ENCODE measurements at regions not wholly inside any gene's neighbourhood (a gene's known extent, or its start where the extent isn't known, plus 50 kb on each side); places are given as distances from the start of the nearest gene placed in this dataset.
"Not testable (repeated sequence)": the region's sequence is repeated elsewhere in the genome, so short reads cannot be mapped to it uniquely, and the experiment has no call there.

DNA sequence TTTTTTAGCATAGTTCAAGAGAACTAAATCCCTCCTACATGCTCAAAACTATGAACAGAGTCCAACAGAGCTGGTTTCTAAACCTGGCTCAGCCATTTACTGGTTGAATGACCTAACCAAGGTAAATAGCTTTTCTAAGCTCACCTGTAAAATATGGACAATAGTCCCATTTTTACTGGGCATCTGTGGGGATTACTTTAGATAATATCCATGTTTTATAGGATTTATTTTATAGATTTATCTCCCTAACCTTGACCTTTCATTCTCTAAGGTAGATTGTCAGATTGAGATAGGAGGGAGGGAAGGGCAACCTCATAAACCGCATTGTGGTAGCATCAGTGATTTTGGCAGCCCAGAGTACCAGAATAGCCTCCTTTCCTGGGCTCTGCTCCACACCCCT lies 178.5 kb upstream of the TOX3 start:
- DNase-seq, result no peak

DNA sequence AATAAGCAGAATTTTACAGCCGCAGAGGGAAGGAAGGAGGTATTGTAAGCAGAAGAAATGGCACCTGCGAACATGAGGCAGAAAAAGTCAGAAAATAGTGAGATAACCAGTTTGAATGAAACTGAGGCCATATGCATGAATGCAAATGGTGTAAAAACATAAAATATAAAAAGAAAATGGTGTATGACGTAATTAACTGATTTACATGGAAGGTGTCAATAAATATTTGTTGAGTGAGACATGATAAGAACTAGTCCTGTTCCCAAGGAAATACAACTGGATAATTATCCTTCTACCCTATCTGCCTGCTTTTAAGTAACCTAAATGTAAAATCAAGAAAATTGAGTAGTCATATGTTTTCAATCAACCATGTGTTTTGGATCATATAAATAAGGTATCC lies 178.1 kb upstream of the TOX3 start:
- no peak for DNase-seq

DNA sequence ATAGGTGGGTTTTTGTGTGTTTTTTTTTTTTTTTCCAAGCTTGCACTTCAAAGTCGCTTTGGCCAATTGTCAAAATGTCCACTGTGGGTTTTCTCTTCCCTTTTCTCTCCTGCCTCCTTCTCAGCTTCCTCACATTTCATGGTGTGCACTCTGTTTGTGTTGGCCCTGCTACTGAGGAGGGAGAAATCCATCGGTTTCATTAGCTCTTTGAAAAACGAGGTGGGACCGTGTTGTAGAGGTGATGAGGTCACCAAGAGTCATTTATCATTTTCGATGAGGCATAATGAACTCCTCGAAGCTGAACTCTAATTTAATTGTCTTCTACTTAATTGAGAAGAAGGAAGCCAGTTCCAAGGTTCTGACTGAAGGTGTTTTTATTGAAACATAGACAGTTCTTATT lies 174.4 kb upstream of the TOX3 start:
- DNase-seq, result no peak

DNA sequence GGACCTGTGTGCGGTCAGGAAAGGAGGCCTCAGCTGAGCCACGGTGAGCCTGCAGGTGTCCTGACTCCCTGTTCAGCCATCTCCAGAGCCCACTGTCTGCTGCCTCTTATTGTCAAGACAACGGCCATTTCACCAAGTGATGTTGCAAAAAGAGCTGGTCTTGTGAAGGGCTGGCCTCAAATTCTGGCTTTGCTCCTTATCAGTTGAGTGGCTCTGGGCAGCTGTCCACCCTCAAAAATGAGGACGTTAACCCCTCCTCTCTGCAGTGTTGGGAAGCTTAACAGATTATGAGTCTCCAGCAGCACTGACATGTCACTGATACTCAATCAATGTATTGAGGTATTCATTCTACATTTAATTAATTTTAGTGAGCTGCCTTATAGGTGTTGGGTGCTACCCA lies 171.1 kb upstream of the TOX3 start:
- DNase-seq, result no peak

DNA sequence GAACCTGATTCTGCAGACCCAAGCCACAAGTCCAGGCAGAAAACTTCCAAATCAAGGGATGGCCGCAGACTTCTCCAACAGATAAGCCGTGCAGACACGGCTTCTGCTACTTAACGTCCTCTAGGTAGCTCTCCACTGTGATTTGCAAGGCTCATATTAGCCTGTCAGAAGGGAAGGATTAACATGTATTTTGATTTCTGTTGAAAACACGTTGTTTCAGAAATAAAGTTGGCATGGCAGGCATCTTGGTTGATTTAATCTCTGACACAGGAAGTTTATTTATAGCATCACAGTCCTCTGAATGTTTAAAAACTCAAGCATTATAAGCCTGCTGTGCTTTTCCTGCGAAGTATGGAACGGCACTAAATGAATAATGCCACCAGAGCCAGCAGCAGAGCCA lies 166.8 kb upstream of the TOX3 start:
- DNase-seq, result no peak

DNA sequence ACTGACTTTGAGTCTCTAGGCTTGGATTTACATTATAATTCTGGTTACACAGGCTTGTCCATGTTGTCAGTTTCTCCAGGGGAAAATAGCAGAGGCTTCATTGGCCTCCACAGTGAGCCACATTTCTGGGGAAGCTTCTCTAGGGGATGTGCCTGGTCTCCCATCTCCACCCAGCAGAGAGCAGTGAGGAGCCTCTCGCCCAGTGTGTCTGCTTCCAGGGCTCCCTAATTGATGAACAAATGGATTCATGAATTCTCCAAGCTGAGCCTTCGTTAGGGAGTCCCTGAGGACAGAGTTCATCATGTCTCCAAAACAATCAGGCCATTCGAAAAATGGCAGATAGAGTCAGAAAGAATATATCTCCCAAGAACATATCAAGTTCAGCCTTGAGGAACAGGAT lies 162.4 kb upstream of the TOX3 start:
- no peak for DNase-seq

DNA sequence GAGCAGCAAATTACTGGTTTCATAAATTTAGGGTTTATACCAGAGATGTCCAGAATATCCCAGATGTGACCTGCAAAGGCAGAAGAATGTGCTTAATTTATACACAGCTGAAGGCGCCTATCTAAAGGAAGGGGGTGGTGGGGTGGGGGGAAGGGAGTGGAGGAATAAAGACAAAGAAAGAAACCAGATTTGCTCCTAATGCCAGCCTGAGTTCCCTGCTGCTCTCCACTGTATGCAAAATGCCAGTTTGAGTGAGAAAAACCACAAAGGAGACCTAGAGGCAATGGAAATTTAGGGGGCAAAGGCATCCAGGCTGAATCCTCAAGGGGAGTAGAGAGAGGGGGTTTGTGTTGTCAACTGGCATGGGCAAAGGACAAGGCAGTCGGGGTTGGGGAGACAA lies 161.5 kb upstream of the TOX3 start:
- DNase-seq, result no peak

DNA sequence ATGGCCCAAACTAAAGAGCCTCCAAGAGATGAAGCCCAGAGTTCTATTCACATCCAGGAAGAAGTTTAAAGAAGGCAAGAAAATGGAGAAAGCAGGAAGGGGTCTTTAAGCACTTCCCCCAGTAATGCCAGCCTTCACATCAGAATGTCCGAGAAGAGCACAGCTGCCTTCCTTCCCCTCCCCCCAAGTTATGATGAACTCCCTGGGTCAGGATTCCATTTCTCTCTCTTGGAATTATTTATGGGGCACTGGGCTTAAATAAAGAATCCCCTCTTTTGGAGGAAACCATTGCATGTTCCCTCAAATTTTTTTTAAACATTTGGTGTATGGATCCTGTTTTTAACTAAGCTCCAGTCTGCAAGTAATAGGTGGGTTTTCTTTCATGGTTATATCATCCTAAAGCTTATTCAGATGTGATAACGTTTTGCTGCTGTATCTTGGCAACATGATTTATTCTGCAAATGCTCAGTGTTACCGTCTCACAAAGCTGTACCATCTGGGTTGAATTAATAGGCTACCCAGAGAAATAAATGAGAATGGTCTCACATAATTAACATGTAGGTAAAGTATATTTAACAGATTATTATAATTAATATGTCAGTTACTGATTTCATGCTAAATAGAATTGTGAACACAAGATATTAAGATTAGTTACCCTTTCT lies 160.9 kb upstream of the TOX3 start:
- DNase-seq, result no peak

DNA sequence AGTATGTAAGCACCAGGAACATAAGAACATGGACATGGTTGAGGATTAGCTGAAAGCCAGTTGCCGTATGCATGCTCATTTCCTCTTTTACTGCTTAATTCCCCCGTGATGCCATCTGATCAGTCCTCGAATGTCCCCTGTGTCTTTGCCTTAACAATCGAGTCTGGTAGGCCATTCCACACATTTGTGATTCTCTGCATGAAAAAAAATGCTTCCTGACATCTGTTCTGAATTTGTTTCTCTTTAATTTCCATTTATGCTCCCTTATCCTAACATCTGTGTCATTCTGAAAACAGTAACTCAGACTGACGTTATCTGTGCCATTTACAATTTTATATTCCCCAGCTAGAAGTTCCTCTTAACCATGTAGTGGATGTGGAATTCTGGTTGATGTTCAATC lies 158.2 kb upstream of the TOX3 start:
- DNase-seq, result no peak

DNA sequence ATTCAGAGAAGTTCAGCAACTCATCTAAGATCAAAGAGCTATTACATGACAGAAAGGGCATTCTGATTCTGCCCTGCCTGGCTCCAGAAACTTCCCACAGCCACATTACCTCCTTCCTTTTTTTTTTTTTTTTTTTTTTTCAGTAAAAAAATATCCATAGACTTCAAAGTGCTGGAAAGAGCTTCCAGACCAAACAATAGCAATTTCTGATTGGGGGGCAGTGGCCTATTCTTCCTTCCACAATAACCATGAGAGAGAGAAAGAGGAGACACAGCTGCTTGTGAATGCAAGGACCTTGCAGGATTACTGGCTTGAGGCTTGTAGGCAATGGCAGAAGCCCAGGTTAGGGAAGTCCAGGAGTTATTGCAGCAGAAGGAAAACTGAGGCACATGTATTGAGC lies 151.0 kb upstream of the TOX3 start:
- DNase-seq, result no peak

DNA sequence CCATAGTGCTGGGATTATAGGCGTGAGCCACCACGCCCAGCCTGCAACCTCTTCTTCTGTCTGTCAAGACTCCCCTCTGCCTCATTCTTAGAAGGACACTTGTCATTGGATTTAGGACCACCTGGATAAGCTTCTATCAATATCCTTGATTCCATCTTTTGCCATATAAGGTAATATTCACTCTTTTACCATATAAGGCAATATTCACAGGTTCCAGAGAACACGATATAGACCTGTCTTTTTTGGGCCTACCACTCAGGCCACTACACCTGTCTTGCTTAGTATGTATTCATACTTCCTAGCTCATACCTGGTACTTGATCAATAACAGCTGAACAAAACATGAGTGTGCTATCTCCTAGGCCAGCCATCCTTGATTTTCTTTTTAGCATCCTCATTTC lies 149.2 kb upstream of the TOX3 start:
- no peak for DNase-seq

DNA sequence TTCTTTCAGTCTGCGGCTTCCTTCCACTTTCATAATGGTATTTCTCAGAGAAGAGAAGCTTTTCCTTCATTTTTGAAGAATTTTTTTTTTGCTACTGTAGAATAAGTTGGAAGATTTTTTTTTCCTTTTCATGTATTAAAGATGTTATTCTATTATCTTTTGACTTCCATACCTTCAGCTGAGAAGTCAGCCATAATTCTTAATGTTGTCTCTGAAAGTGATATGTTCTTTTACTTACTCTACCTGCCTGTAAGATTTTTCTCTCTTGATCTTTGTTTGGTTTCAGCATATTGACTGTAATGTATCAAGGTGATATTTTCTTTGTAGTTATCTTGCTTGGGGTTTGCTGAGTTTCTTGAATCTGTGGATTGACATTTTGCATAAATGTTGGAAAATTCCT lies 143.5 kb upstream of the TOX3 start:
- no peak for DNase-seq

DNA sequence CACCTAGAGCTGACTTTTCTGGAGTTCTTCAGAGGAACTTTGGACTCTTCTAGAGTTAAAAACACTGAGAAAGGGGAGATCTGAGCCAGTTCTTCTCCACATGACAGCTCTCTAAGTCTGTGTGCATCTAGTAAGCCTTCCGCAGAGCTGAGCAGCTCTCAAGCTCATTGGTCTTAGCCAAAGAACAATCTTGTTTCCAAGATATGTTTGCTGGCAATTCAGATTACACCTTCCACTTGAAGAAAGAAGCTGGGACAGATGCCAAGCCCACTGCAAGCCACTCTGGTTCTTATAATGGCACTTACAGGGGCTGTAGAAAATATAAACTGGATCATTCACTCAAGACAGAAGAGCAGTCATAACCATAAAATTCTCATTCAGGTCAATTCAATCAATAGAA lies 134.1 kb upstream of the TOX3 start:
- no peak for DNase-seq

DNA sequence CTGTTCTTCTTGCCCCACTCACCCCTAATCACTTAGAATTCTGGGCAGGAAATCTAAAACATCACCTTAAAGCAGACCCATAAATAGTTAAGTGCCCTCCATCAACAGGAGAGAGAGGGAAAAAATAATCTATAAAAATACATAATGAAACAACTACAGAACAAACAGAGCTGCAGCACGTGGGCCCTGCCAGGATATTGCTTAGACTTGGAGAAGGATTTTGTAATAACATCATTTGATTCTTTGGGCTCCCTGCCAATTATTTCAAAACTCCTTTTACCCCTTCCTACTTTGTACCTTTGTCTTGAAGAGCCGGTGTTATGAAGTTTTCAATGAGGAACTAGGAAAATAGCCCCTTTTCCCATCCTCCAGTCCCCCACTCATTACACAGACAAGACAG lies 130.6 kb upstream of the TOX3 start:
- DNase-seq, result no peak

DNA sequence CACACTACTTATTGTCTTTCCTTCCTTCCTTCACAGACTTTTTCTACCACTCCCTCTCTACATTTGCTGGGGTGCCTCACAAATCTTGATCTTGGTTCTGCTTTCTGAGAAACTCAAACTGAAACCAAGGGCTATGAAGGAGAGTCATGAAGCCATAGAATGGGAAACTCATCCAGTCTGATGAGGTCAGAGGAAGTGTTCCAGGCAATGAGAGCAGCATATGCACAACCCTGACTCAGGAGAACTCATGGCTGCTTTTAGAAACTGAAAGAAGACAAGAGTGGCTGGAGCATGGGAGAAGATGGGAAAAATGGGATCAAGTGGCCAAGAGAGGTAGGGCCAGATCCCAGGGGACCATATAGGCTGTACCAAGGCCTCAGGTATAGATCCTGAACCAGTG lies 130.0 kb upstream of the TOX3 start:
- DNase-seq, result no peak

DNA sequence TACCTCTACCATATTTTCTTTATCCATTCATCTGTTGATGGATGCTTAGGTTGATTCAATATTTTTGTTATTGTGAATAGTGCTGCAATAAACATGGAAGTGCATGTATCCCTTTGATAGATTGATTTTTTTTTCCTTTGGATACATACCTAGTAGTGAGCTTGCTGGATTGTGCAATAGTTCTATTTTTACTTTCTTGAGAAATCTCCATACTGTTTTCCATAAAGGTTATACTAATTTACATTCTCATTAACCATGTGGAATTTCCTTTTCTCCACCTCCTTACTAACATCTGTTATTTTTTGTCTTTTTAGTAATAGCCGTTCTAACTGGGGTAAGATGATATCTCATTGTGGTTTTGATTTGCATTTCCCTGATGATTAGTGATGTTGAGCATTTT lies 124.6 kb upstream of the TOX3 start:
- DNase-seq, result no peak

DNA sequence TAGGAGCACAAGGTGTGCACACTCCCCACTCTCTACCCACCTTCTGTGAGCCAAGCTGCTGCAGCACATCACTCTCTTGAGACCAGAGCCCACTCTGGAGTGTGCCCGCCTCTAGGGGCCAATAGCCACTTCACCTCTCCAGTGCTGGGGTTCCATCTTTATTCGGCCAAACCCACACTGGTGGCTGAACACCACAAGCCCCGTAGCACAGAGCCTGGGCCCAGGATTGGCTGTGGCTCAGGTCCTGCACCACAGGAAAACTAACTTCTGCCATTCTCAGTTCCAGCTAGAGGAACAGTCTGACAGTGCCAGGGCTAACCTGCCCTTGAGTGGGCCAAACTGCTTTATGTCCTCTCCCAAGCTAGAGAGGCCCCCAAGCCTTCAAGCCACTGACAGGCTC lies 111.0 kb upstream of the TOX3 start:
- no peak for DNase-seq

DNA sequence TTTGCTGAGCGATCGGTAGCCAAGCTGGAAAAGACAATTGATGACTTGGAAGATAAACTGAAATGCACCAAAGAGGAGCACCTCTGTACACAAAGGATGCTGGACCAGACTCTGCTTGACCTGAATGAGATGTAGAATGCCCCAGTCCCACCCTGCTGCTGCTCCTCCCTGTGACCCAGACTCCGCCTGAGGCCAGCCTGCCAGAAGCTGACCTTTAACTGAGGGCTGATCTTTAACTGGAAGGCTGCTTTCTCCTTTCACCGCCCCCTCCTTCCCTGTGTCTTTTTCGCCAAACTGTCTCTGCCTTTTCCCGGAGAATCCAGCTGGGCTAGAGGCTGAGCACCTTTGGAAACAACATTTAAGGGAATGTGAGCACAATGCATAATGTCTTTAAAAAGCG lies 109.0 kb upstream of the TOX3 start:
- DNase-seq, result not testable (repeated sequence)

DNA sequence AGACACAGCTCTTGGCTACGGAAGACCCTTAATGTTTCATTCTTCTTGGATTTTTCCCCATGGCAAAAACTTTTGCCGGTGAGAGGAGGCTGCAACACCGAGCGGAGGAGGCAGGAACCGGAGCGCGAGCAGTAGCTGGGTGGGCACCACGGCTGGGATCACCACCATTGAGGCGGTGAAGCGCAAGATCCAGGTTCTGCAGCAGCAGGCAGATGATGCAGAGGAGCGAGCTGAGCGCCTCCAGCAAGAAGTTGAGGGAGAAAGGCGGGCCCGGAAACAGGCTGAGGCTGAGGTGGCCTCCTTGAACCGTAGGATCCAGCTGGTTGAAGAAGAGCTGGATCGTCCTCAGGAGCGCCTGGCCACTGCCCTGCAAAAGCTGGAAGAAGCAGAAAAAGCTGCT lies 108.2 kb upstream of the TOX3 start:
- DNase-seq, result not testable (repeated sequence)

DNA sequence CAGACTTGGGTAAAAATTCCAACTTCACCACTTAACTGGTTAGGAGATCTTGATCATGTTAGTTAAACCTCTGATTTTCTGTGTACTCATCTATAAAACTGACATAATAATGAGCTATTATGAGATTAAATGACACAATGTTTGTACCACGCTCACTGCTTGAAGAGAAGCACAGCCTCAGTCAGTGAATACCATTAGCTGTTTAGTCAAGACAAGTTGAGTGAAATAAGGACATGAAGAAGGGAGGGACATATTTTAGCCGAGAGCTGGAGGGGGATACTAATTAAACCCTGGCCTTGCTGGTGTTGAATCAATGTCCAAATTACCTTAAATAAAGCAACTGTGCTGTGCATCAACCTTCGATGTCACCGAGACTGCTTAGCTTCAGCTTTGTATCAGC lies 105.1 kb upstream of the TOX3 start:
- DNase-seq, result no peak

DNA sequence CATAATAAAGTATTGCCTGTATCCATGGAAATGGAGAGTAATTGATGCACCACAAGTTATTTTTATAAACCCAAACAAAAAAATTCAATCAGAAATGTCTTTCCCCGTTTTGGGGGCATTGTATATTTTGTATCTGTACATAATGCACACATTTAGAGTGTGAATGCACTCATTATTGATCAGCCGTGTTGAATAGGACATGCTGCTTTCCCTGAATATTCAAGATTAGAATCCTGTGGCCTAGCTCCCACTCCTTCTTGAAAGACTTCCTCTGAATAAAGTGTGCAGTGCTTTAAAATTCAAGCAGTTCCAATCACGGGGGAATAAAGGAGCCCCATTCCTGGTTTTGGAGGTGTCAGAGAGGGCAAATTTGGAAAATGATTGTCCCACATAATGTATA lies 103.8 kb upstream of the TOX3 start:
- no peak for DNase-seq

DNA sequence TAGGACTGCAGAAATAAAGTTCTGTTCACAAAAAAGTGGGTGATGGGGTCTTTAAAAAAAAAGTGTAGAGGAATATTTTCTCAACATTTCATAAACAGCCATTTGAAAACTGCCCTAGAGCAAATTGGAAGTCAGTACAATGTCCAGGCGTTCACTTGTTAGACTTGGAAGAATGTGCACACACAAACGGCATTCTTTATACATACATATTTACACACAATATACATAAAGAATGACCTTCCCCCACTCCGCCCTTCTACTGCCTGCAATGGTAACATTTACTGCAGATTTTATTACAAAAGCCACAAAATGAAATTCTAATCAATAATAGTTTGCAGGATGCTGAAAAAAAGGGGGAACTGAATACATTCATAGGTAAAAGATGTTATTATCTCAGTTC lies 103.4 kb upstream of the TOX3 start:
- DNase-seq, result no peak

DNA sequence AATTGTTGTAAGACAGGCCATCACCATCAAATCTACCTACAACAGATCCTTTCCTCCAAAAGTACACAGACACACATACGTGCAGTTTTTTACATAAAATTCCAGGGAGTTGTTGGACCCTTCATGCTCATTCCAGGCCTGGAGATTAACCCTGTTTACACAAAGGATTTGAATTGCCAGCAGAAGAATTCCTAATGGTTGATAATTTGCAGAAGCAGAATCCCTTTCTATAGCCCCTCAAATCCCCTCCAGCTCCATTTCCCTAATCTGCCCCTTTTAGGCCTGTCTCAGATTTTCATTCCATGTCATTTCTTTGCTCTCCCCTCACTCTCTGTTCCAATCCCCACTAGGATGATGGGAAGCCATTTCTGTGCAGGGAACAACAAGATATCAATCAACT lies 102.9 kb upstream of the TOX3 start:
- no peak for DNase-seq

DNA sequence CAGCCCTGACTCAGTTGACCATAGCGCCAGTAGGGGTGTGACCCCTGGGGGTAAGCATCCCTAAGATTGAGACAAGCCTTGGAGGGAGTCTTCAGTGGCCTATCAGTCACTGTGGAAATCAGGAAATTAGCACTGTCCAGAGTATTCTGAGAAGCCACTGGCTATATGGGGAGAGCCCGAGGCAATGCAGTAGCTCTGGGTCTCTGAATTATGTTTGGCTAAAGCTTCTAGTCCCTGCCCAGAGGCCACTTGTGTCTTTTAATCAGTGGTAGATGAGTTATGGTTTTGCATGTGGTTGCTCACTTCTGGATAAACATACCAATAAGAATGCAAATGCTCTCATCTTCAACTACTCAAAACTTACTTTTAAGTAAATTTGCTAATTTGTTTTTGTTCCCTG lies 100.6 kb upstream of the TOX3 start:
- DNase-seq, result no peak

DNA sequence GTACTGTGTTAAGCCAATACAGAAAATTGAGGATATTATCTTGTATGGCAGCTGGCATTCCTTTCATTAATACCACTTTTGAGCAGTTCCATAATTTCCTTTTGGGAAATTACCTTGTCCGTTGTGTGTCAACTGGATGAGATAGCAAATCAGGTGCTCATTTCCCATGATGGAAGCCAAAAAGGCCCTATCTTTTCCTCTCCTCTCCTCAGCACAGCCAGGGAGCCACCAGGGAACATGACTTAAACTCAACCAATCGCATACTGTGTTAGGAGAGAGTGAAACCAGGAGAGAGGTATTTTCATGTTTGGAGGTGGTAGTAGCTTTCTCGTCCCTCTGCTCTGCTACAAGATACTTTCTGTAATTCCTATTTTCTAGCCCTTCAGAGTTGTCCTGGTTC lies 96.1 kb upstream of the TOX3 start:
- DNase-seq, result no peak

DNA sequence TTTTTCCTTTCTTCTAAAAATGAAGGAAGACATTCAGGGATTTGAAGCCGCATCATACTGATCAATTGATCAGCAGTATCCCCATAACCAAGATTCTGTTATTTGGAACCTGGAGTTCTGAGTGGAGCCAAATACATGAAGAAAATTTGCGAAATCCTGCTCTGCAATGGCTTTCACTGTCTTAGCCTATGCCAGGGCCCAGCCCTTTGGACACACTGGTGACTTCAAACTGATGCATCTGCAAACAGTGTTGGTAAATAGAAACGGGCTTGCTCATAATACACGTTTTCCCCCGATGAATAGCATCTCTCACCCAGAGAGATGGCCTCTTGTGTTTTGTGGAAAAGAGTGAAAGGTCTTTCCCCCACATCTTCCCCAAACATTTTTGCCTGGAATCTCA lies 87.6 kb upstream of the TOX3 start:
- DNase-seq, result no peak
